HepG2 (cell line): ENCODE measurements at regions not wholly inside any gene's neighbourhood (a gene's known extent, or its start where the extent isn't known, plus 50 kb on each side); places are given as distances from the start of the nearest gene placed in this dataset.

Experiments
- BRF2 ChIP-seq: sonication (generic); formaldehyde crosslinking; IDR thresholded peaks from 2 replicates; pipeline ENCODE4 v1.8.1; 2022; ENCODE audit warnings: mild to moderate bottlenecking, missing genetic modification reagents
- CENPT ChIP-seq: sonication (generic); formaldehyde crosslinking; IDR thresholded peaks from 2 replicates; pipeline ENCODE4 v1.8.0; 2022; ENCODE audit warnings: low read depth, mild to moderate bottlenecking, moderate library complexity, missing genetic modification reagents
- CTCF ChIP-seq: sonication (generic); formaldehyde crosslinking; IDR thresholded peaks from 2 replicates; pipeline ENCODE4 v1.5.0; 2020; ENCODE audit warnings: mild to moderate bottlenecking, missing genetic modification reagents, moderate library complexity
- ETV6 ChIP-seq: sonication (generic); formaldehyde crosslinking; conservative IDR thresholded peaks from 2 replicates; pipeline ENCODE4 v1.4.0; 2020; ENCODE audit warnings: missing genetic modification reagents
- TARDBP ChIP-seq: sonication (generic); formaldehyde crosslinking; IDR thresholded peaks from 2 replicates; pipeline ENCODE4 v1.8.0; 2022; ENCODE audit warnings: mild to moderate bottlenecking, missing genetic modification reagents
- TFDP1 ChIP-seq: IDR thresholded peaks from 2 replicates; pipeline ENCODE4 v1.6.1; 2016; ENCODE audit warnings: missing compliant biosample characterization, missing genetic modification reagents, borderline replicate concordance
- THAP7 ChIP-seq: sonication (generic); formaldehyde crosslinking; IDR thresholded peaks from 2 replicates; pipeline ENCODE4 v1.8.1; 2023; ENCODE audit warnings: mild to moderate bottlenecking, missing genetic modification reagents
- THAP9 ChIP-seq: sonication (generic); formaldehyde crosslinking; IDR thresholded peaks from 2 replicates; pipeline ENCODE4; 2020; ENCODE audit warnings: missing genetic modification reagents, mild to moderate bottlenecking, borderline replicate concordance
- ZBTB10 ChIP-seq: sonication (generic); formaldehyde crosslinking; IDR thresholded peaks from 2 replicates; pipeline ENCODE4 v1.4.0; 2020; ENCODE audit warnings: missing genetic modification reagents, borderline replicate concordance
- ZFP36 ChIP-seq: fragments of 150-350 bp; IDR thresholded peaks from 2 replicates; pipeline ENCODE4 v1.6.1; 2018; ENCODE audit warnings: borderline replicate concordance, low read length, low read depth; ENCODE audit not compliant: partially characterized antibody
- ZNF280B ChIP-seq: sonication (generic); formaldehyde crosslinking; IDR thresholded peaks from 2 replicates; pipeline ENCODE4 v1.5.0; 2020; ENCODE audit warnings: missing genetic modification reagents, mild to moderate bottlenecking, borderline replicate concordance
- ZNF580 ChIP-seq: IDR thresholded peaks from 2 replicates; pipeline ENCODE4 v1.6.1; 2016; ENCODE audit warnings: low read depth, borderline replicate concordance
- ZNF776 ChIP-seq: sonication (generic); formaldehyde crosslinking; IDR thresholded peaks from 2 replicates; pipeline ENCODE4 v1.4.0; 2020; ENCODE audit warnings: mild to moderate bottlenecking, missing genetic modification reagents

- TF ChIP-seq ZNF280B, result no peak
- no peak for TF ChIP-seq BRF2 (CRISPR knock-in tag)
- no peak for TF ChIP-seq ZFP36
- peak; percentile 27; the same call in 1 of the 2 replicates for TF ChIP-seq ZNF580
- no peak for TF ChIP-seq THAP7 (CRISPR knock-in tag)
- TF ChIP-seq TARDBP (CRISPR knock-in tag), result peak; percentile 81; the same call in 1 of the 2 replicates
- TF ChIP-seq ETV6 (CRISPR knock-in tag), result no peak
- TF ChIP-seq THAP9 (CRISPR knock-in tag), result no peak
- peak; percentile 99 for TF ChIP-seq ZBTB10 (CRISPR knock-in tag)
- TF ChIP-seq CTCF (CRISPR knock-in tag), result no peak
- no peak for TF ChIP-seq ZNF776 (CRISPR knock-in tag)
- TF ChIP-seq CENPT (CRISPR knock-in tag), result no peak
- no peak for TF ChIP-seq TFDP1 (CRISPR knock-in tag)
Measured at GRCh38 chr2:31812051-31812798, 198.6 kb downstream of the MEMO1 start (continued).
